Activated naive CD8-positive, alpha-beta T cell treated with anti-CD3 and anti-CD28 coated beads, Interleukin-2, amount 10 ng/mL, durations not matched to agents 7 days and 5 days (primary cell): ENCODE measurements at regions not wholly inside any gene's neighbourhood (a gene's known extent, or its start where the extent isn't known, plus 50 kb on each side); places are given as distances from the start of the nearest gene placed in this dataset.

Experiments
- ATAC-seq: fragments of 150-1000 bp; cut with Tn5 transposase; one replicate; pipeline ENCODE4 v1.10.0; 2021; ENCODE audit warnings: low read depth, moderate library complexity
- POLR2A ChIA-PET: fragments of 350-600 bp; sonication (Branson Sonifier 250); formaldehyde crosslinking; loops from one replicate; lab custom pipeline; 2021; ENCODE audit warnings: antibody characterized with exemption; lab: Charles Lee
- DNase-seq: peaks from one replicate; pipeline ENCODE4 v3.0.0; 2021
- H3K27ac Mint-ChIP-seq: one replicate; pipeline ENCODE4 v1.8.0; 2022; ENCODE audit warnings: mild to moderate bottlenecking, mixed read lengths
- H3K27me3 Mint-ChIP-seq: one replicate; pipeline ENCODE4 v1.8.0; 2022; ENCODE audit warnings: mild to moderate bottlenecking, moderate library complexity, mixed read lengths
- H3K36me3 Mint-ChIP-seq: one replicate; pipeline ENCODE4 v1.8.0; 2021; ENCODE audit warnings: mild to moderate bottlenecking, mixed read lengths
- H3K4me1 Mint-ChIP-seq: one replicate; pipeline ENCODE4 v1.8.0; 2021; ENCODE audit warnings: mixed read lengths
- H3K4me3 Mint-ChIP-seq: one replicate; pipeline ENCODE4 v1.8.0; 2022; ENCODE audit warnings: mild to moderate bottlenecking, moderate library complexity, mixed read lengths
- H3K9me3 Mint-ChIP-seq: one replicate; pipeline ENCODE4 v1.8.0; 2021; ENCODE audit warnings: mixed read lengths

GRCh38 chr10:128624656-128625530 lies 498.7 kb upstream of the MKI67 start:
- Mint-ChIP-seq H3K36me3 (no peaks in the 10 kb centered on the region), H3K27ac (no peak overlapping the region), H3K4me1 (no peaks in the 10 kb centered on the region), H3K27me3 (no peaks in the 10 kb centered on the region), H3K9me3 (no peaks in the 10 kb centered on the region), H3K4me3 (no peak overlapping the region)
- DNase-seq: no peak
- POLR2A ChIA-PET: no interaction called here
- no peak for ATAC-seq

- DNase-seq (no peak), ATAC-seq (no peak)
- H3K27me3 Mint-ChIP-seq: no peaks in the 10 kb centered on the region
Observed at GRCh38 chr10:128625926-128626325, 499.7 kb upstream of the MKI67 start.

DNA sequence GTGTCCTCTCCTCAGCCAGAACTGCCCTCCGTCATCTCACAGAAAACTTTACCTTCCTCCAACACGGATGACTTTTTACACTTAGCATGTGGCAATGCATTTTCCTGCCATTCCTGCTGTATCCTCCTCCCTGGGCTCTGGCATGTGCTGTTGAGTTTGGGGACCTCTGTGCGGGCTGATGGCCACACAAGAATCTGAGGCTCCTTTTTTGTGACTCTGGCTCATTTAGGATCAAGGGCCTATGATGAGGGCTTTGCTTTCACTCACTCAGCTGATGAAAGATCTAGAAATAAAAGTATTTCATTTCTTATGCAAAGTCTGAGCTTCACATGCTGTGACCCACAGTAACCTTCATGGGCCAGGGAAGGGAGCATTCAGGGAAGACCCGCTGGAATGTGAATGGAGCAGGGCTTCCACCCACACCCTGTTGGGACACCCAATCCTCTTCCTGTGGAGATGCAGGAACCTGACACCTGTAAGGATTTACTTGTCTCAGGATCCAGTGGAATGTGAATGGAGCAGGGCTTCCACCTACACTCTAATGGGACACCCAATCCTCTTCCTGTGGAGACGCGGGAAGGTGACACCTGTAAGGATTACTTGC lies 500.3 kb upstream of the MKI67 start:
- H3K27ac Mint-ChIP-seq: no peak overlapping the region
- H3K4me1 Mint-ChIP-seq: no peaks in the 10 kb centered on the region
- no peaks in the 10 kb centered on the region for H3K27me3 Mint-ChIP-seq
- POLR2A ChIA-PET: no interaction called here
- no peaks in the 10 kb centered on the region for H3K9me3 Mint-ChIP-seq
- no peak overlapping the region for H3K4me3 Mint-ChIP-seq
- no peaks in the 10 kb centered on the region for H3K36me3 Mint-ChIP-seq
- DNase-seq (no peak), ATAC-seq (no peak)

More at GRCh38 chr10:128625926-128626325, 499.7 kb upstream of the MKI67 start:
- Mint-ChIP-seq H3K36me3 (no peaks in the 10 kb centered on the region), H3K9me3 (no peaks in the 10 kb centered on the region), H3K4me1 (no peaks in the 10 kb centered on the region), H3K27ac (no peak overlapping the region), H3K4me3 (no peak overlapping the region)
- POLR2A ChIA-PET: no interaction called here

DNA sequence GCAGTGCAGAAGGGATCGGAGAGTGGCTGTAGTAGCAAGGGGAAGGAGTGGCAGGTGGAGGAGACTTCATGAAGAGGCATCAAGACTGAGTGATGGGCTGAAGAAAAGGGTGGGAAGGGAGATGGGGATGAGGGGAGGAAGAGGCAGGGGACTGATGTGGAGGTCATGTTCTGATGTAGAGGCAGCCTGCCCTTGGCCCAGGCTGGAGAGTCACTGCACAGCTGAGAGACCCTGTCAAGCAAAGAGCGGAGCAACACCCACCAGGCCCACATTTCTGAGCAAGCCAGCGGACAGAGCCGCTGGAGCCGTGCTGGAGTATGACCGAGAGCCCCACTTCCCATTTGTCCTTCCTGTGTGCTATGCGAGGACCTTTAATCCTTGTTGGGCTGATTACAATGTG lies 501.6 kb upstream of the MKI67 start:
- DNase-seq (no peak), ATAC-seq (no peak)
- no peaks in the 10 kb centered on the region for H3K4me1 Mint-ChIP-seq
- no peaks in the 10 kb centered on the region for H3K27me3 Mint-ChIP-seq
- H3K36me3 Mint-ChIP-seq: no peaks in the 10 kb centered on the region
- no peak overlapping the region for H3K4me3 Mint-ChIP-seq
- H3K9me3 Mint-ChIP-seq: no peaks in the 10 kb centered on the region
- no peak overlapping the region for H3K27ac Mint-ChIP-seq
- POLR2A ChIA-PET: no interaction called here

GRCh38 chr10:128628252-128628651 lies 502.0 kb upstream of the MKI67 start:
- Mint-ChIP-seq H3K4me3 (no peak overlapping the region), H3K27me3 (no peaks in the 10 kb centered on the region), H3K4me1 (no peaks in the 10 kb centered on the region), H3K36me3 (no peaks in the 10 kb centered on the region), H3K9me3 (no peaks in the 10 kb centered on the region), H3K27ac (no peak overlapping the region)
- DNase-seq (no peak), ATAC-seq (no peak)
- POLR2A ChIA-PET: no interaction called here

DNA sequence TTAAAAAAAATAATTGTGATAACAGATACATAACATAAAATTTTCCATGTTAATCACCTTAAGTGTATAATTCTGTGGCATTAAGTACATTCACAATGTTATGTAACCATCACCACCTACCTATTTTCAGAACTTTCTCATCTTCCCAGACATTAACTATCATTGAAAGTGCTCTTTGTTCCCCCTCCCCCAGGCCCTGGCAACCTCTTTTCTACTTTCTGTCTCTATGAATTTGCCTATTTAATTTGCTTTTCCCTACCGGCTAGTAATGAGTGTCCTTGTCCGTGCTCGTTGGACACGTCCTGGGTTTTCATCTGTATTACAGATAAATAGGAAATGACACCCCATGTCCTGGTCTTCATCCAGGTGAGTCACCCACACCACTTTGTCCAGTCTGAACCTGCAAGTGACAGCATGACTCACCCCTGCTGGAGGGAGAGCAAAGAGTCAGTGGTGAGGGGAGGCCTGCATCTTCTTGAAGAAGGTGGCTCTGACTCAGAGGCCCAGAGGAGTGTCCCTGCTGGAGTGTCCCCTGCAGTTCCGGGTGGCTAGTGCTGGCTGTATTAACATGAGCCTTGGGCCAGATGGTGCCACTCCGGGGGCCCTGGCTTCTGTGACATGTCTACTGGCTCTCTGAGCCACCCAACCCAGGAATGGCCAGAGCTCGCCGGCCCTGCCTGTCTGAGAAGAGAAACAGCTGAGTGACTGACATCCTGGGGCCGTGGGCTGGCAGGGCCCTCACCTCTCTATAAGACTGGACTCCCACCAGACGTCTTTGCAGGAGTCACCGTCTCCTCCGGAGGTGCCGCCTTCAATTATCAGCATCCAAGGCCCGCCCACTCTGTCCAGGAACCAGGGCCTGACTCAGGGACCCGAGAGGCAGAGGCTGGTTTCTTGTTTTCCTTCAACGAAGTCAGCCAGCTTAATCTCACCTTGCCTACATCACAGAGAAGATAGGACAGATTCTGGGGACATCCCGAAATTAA lies 503.2 kb upstream of the MKI67 start:
- ATAC-seq (no peak), DNase-seq (no peak)
- Mint-ChIP-seq H3K27ac (no peak overlapping the region), H3K36me3 (no peaks in the 10 kb centered on the region), H3K4me3 (no peak overlapping the region), H3K27me3 (peaks cover 3% of the 10 kb centered on the region), H3K9me3 (no peaks in the 10 kb centered on the region), H3K4me1 (no peaks in the 10 kb centered on the region)
- POLR2A ChIA-PET: no interaction called here

- ATAC-seq: no peak
- DNase-seq: no peak
- POLR2A ChIA-PET: no interaction called here
- H3K4me3 Mint-ChIP-seq: no peak overlapping the region
- H3K27me3 Mint-ChIP-seq: peaks cover 9% of the 10 kb centered on the region
- H3K36me3 Mint-ChIP-seq: no peaks in the 10 kb centered on the region
- no peaks in the 10 kb centered on the region for H3K4me1 Mint-ChIP-seq
- H3K9me3 Mint-ChIP-seq: no peaks in the 10 kb centered on the region
- no peak overlapping the region for H3K27ac Mint-ChIP-seq
Observed at GRCh38 chr10:128630787-128631252, 504.6 kb upstream of the MKI67 start.

DNA sequence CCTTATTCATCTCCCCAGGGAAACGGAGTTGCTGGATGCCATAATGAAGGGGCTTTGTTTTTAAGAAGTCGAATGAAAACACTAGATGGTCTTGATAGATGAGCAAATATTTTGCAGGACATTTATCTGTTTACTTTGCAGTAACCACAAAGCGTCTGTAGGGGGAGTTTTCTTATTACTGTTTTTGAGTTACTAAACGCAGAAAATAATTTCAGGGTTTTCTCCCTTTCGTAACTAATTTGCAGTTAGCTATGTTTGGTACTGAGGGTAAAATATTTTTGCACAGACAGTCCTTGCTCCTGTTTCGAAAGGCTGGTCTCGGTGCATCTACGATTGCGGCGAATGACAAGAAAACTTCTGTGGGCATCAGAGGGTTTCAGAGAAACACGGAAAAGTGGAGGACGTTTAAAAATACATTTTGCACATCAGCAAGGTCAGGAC lies 505.6 kb upstream of the MKI67 start:
- no peak for ATAC-seq
- peaks cover 9% of the 10 kb centered on the region for H3K27me3 Mint-ChIP-seq
- H3K4me3 Mint-ChIP-seq: no peak overlapping the region
- no peaks in the 10 kb centered on the region for H3K9me3 Mint-ChIP-seq
- no peak overlapping the region for H3K27ac Mint-ChIP-seq
- POLR2A ChIA-PET: no interaction called here
- DNase-seq: no peak
- H3K4me1 Mint-ChIP-seq: no peaks in the 10 kb centered on the region
- H3K36me3 Mint-ChIP-seq: no peaks in the 10 kb centered on the region

- H3K27me3 Mint-ChIP-seq: peaks cover 9% of the 10 kb centered on the region
- no peak overlapping the region for H3K4me3 Mint-ChIP-seq
- no peaks in the 10 kb centered on the region for H3K9me3 Mint-ChIP-seq
- POLR2A ChIA-PET: no interaction called here
- ATAC-seq: no peak
- no peaks in the 10 kb centered on the region for H3K4me1 Mint-ChIP-seq
- no peak for DNase-seq
- no peak overlapping the region for H3K27ac Mint-ChIP-seq
- H3K36me3 Mint-ChIP-seq: no peaks in the 10 kb centered on the region
Observed at GRCh38 chr10:128632694-128633093, 506.5 kb upstream of the MKI67 start.

GRCh38 chr10:128633864-128634540 lies 507.8 kb upstream of the MKI67 start:
- Mint-ChIP-seq H3K4me3 (no peak overlapping the region), H3K27me3 (peaks cover 9% of the 10 kb centered on the region), H3K36me3 (no peaks in the 10 kb centered on the region), H3K4me1 (no peaks in the 10 kb centered on the region), H3K9me3 (no peaks in the 10 kb centered on the region), H3K27ac (no peak overlapping the region)
- POLR2A ChIA-PET: no interaction called here
- no peak for ATAC-seq
- DNase-seq: no peak

DNA sequence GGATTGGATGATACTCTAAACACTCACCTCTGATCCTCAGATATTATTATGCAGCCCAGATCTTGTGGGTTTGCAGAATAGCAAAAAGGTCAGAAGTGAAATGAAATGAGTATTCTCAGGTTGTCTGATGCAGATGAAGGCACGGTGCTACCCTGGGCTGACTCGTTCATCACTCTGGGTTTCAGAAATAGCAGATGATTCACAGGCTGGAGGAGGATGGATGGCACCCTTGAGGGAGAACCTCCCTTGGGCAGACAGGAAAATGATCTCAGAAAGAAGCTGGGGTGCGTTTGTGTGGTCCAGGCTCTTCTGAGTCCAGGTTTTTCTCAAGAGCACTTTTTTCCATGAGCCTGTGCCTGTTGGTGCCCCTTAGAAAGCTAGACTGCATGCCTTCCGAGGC lies 515.8 kb upstream of the MKI67 start:
- Mint-ChIP-seq H3K4me1 (no peaks in the 10 kb centered on the region), H3K27ac (no peak overlapping the region), H3K27me3 (no peaks in the 10 kb centered on the region), H3K36me3 (no peaks in the 10 kb centered on the region), H3K9me3 (no peaks in the 10 kb centered on the region), H3K4me3 (no peak overlapping the region)
- POLR2A ChIA-PET: no interaction called here
- ATAC-seq (no peak), DNase-seq (no peak)

DNA sequence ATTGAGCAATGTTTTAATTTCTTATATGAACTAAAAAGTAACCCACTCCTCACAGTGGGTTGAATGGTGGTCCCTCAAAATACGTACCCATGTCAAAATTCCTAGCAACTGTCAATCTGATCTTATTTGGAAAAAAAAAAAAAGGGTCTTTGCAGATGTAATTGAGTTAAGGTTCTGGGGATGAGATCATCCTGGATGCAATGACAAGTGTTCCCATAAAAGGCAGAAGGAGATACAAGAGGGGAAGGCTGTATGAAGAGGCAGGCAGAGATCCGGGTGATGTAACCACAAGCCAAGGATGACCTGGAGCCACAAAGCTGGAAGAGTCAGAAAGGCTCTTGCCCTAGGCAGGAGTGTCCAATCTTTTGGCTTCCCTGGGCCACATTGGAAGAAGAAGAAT lies 516.3 kb upstream of the MKI67 start:
- Mint-ChIP-seq H3K27me3 (no peaks in the 10 kb centered on the region), H3K4me3 (no peak overlapping the region), H3K27ac (no peak overlapping the region), H3K4me1 (no peaks in the 10 kb centered on the region), H3K36me3 (no peaks in the 10 kb centered on the region), H3K9me3 (no peaks in the 10 kb centered on the region)
- ATAC-seq: no peak
- DNase-seq: no peak
- POLR2A ChIA-PET: no interaction called here

- Mint-ChIP-seq H3K27me3 (no peaks in the 10 kb centered on the region), H3K36me3 (no peaks in the 10 kb centered on the region), H3K27ac (no peak overlapping the region), H3K4me3 (no peak overlapping the region), H3K4me1 (no peaks in the 10 kb centered on the region), H3K9me3 (no peaks in the 10 kb centered on the region)
- ATAC-seq (no peak), DNase-seq (no peak)
- POLR2A ChIA-PET: no interaction called here
Observed at GRCh38 chr10:128643658-128644057, 517.4 kb upstream of the MKI67 start.
